HEK293T (cell line): ENCODE measurements at regions not wholly inside any gene's neighbourhood (a gene's known extent, or its start where the extent isn't known, plus 50 kb on each side); places are given as distances from the start of the nearest gene placed in this dataset.

Experiments used
- CTCF ChIA-PET: fragments of 350-600 bp; formaldehyde crosslinking; extraction: SDS; loops from one replicate; lab custom pipeline; 2021; ENCODE audit warnings: antibody characterized with exemption, inconsistent platforms; lab: Yijun Ruan, JAX
- POLR2A ChIA-PET: fragments of 350-600 bp; formaldehyde crosslinking; extraction: SDS; loops from one replicate; lab custom pipeline; 2020; ENCODE audit warnings: antibody characterized with exemption, inconsistent platforms; lab: Yijun Ruan, JAX
- DNase-seq: peaks from one replicate; pipeline ENCODE4 v3.0.0; 2012; ENCODE audit warnings: mixed read lengths; ENCODE audit errors: extremely low spot score
- ARNT ChIP-seq: fragments of 450-650 bp; IDR thresholded peaks from 2 replicates; pipeline ENCODE4 v1.6.1; 2017; ENCODE audit warnings: mild to moderate bottlenecking
- BHLHE40 ChIP-seq: fragments of 450-650 bp; IDR thresholded peaks from 2 replicates; pipeline ENCODE4 v1.6.1; 2016; ENCODE audit warnings: mild to moderate bottlenecking, moderate library complexity, borderline replicate concordance
- CTBP1 ChIP-seq: fragments of 450-650 bp; IDR thresholded peaks from 2 replicates; pipeline ENCODE4 v1.6.1; 2016; ENCODE audit warnings: borderline replicate concordance
- ELF4 ChIP-seq: fragments of 450-650 bp; IDR thresholded peaks from 2 replicates; pipeline ENCODE4 v1.6.1; 2017; ENCODE audit warnings: antibody characterized with exemption
- FOXA1 ChIP-seq: fragments of 450-650 bp; IDR thresholded peaks from 2 replicates; pipeline ENCODE4 v1.6.1; 2016; ENCODE audit warnings: mild to moderate bottlenecking
- FOXK2 ChIP-seq: fragments of 450-650 bp; IDR thresholded peaks from 2 replicates; pipeline ENCODE4 v1.6.1; 2016; ENCODE audit warnings: mild to moderate bottlenecking
- FOXM1 ChIP-seq: fragments of 450-650 bp; IDR thresholded peaks from 2 replicates; pipeline ENCODE4 v1.6.1; 2017; ENCODE audit warnings: mild to moderate bottlenecking, borderline replicate concordance
- HDGF ChIP-seq: fragments of 450-650 bp; IDR thresholded peaks from 2 replicates; pipeline ENCODE4 v1.6.1; 2017; ENCODE audit warnings: antibody characterized with exemption, borderline replicate concordance
- L3MBTL2 ChIP-seq: fragments of 450-650 bp; conservative IDR thresholded peaks from 2 replicates; pipeline ENCODE4 v1.6.1; 2016; ENCODE audit warnings: mild to moderate bottlenecking
- LEF1 ChIP-seq: fragments of 450-650 bp; IDR thresholded peaks from 2 replicates; pipeline ENCODE4 v1.6.1; 2017; ENCODE audit warnings: mild to moderate bottlenecking, borderline replicate concordance
- NFRKB ChIP-seq: fragments of 450-650 bp; IDR thresholded peaks from 2 replicates; pipeline ENCODE4 v1.6.1; 2016; ENCODE audit warnings: mild to moderate bottlenecking, moderate library complexity
- SP1 ChIP-seq: fragments of 450-650 bp; IDR thresholded peaks from 2 replicates; pipeline ENCODE4 v1.6.1; 2017
- SUZ12 ChIP-seq: fragments of 450-650 bp; IDR thresholded peaks from 2 replicates; pipeline ENCODE4 v1.6.1; 2016; ENCODE audit warnings: mild to moderate bottlenecking
- TARDBP ChIP-seq: fragments of 450-650 bp; IDR thresholded peaks from 2 replicates; pipeline ENCODE4 v1.6.1; 2016
- ZNF384 ChIP-seq: fragments of 450-650 bp; IDR thresholded peaks from 2 replicates; pipeline ENCODE4 v1.6.1; 2016
- TF ChIP-seq, protein P1 (sequence below): fragments of 450-650 bp; IDR thresholded peaks from 2 replicates; pipeline ENCODE4 v1.6.1; 2016

DNA sequence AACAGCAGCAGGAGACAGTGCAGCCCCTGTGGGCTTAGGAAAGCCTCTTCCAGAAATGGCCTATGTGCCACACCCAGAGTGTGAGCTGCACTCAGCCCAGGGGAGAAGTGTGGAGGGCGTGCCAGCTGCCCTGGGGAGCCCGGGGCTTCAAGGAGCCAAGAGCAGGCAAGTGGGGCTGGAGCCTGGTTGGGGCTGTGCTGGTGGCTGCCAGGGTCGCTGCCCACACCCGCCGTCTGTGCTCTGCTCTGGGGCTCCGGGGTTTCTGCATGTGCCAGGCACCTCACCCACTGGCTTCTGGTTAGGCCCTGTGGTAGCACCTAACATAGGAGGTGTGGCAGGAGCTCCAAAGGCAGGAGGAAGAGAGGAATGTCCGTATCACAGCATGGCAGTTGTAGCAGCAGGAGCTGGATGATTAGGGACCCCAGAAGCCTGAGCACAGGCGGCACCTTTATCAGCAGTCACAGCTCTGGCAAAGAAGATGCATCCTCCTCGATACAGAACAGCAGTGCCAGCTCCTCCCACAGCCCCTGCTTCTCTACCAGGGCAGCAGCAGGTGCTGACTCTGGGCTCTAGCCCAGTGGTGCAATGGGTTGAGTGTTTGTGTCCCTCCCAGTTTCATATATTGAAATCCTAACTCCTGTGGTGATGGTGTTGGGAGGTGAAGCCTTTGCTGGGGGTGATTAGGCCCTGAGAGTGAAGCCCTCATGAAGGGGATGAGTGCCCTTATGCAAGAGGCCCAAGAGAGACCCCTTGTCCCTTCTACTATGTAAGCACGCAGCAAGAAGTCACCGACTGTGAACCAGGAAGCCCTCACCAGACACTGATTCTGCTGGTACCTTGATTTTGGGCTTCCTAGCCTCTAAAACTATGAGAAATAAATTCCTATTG, 70.0 kb upstream of the KLF13 start:
- TF ChIP-seq, protein P1, sequence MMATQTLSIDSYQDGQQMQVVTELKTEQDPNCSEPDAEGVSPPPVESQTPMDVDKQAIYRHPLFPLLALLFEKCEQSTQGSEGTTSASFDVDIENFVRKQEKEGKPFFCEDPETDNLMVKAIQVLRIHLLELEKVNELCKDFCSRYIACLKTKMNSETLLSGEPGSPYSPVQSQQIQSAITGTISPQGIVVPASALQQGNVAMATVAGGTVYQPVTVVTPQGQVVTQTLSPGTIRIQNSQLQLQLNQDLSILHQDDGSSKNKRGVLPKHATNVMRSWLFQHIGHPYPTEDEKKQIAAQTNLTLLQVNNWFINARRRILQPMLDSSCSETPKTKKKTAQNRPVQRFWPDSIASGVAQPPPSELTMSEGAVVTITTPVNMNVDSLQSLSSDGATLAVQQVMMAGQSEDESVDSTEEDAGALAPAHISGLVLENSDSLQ, result no peak
- no peak for TF ChIP-seq ARNT
- no peak for TF ChIP-seq BHLHE40
- TF ChIP-seq FOXA1, result no peak
- TF ChIP-seq HDGF, result no peak
- TF ChIP-seq SUZ12, result no peak
- no peak for TF ChIP-seq SP1
- TF ChIP-seq NFRKB, result no peak
- TF ChIP-seq FOXK2, result no peak
- TF ChIP-seq LEF1, result no peak
- TF ChIP-seq TARDBP, result no peak
- TF ChIP-seq ELF4, result no peak
- TF ChIP-seq ZNF384, result no peak
- no peak for TF ChIP-seq FOXM1
- TF ChIP-seq CTBP1, result no peak
- no peak for TF ChIP-seq L3MBTL2
- ChIA-PET CTCF (no interaction called here), POLR2A (no interaction called here)
- DNase-seq, result no peak

DNA sequence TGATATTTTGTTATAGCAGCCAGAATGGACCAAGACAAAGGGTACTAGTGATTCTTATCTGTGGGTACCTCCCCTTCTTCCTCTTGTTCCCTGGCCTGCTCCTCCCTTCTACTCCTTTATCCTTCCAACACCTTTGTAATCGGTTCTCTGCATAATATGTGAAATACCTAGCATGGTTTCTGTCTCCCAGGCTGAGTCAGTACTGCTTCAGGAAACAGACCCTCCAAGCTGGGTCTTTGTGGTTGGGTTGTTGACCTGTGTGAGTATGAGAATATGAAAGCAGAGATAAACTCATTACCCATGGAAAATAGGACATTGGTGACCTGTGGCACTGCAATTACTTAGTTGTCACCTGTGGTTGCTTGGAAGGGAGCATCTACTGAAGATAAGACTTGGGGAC, 69.3 kb upstream of the KLF13 start:
- no peak for TF ChIP-seq BHLHE40
- no peak for TF ChIP-seq ARNT
- TF ChIP-seq ELF4, result no peak
- no peak for TF ChIP-seq NFRKB
- TF ChIP-seq HDGF, result no peak
- no peak for TF ChIP-seq FOXM1
- TF ChIP-seq CTBP1, result no peak
- no peak for TF ChIP-seq SUZ12
- TF ChIP-seq TARDBP, result no peak
- TF ChIP-seq ZNF384, result no peak
- no peak for TF ChIP-seq LEF1
- no peak for TF ChIP-seq SP1
- TF ChIP-seq FOXA1, result no peak
- TF ChIP-seq FOXK2, result no peak
- TF ChIP-seq, protein P1, result no peak
- no peak for TF ChIP-seq L3MBTL2
- POLR2A ChIA-PET, result no interaction called here
- no peak for DNase-seq
- CTCF ChIA-PET, result no interaction called here

DNA sequence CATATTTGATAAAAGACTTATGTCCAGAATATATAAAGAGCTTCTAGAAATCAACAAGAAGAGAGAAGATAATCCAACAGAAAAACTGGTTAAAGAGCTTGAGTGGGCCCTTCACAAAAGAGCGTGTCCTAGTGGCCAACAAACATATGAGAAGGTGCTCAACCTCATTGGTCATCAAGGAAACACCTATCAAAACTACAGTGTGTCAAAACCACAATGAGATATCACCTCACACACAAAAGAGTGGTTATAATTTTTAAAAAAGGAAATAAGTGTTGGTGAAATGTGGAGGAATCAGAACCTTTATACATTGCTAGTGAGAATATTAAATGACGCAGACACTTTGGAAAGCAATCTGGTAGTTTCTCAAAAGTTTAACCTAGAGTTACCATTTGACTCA, 68.4 kb upstream of the KLF13 start:
- ChIA-PET POLR2A (no interaction called here), CTCF (no interaction called here)
- no peak for DNase-seq
- TF ChIP-seq SUZ12, result no peak

- TF ChIP-seq, protein P1, result no peak
- TF ChIP-seq CTBP1, result no peak
- POLR2A ChIA-PET, result no interaction called here
- CTCF ChIA-PET, result no interaction called here
- no peak for DNase-seq
These were observed 66.9 kb upstream of the KLF13 start for GRCh38 chr15:31259562-31260252.

DNA sequence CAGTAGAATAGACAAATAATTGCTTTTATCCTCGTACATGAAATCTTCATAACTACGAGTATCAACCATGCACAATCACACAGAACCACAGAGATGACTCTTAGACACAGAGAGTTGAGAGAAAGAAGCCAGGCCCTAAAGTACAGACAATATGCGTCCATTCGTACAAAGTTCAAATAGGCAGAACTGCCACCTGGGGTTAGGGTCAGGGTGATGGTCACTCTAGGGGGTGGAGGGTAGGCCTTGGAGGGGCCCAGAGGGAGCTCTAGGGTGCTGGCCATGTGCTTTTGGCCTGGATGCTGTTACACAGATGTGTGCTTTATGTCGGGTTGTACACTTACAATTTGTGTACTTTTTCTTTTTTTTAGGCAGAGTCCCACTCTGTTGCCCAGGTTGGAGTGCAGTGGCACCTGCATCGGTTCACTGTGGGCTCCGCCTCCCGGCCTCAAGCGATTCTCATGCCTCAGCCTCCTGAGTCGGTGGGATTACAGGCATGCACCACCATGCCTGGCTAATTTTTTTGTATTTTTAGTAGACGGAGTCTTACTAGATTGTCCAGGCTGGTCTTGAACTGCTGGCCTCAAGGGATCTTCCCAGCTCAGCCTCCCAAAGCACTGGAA, 65.9 kb upstream of the KLF13 start:
- ChIA-PET CTCF (no interaction called here), POLR2A (no interaction called here)
- TF ChIP-seq NFRKB, result no peak
- no peak for TF ChIP-seq ARNT
- TF ChIP-seq, protein P1, result no peak
- no peak for TF ChIP-seq FOXA1
- TF ChIP-seq ELF4, result no peak
- TF ChIP-seq ZNF384, result no peak
- no peak for TF ChIP-seq BHLHE40
- no peak for TF ChIP-seq LEF1
- TF ChIP-seq SUZ12, result no peak
- TF ChIP-seq TARDBP, result no peak
- TF ChIP-seq SP1, result no peak
- TF ChIP-seq FOXM1, result no peak
- no peak for TF ChIP-seq HDGF
- TF ChIP-seq CTBP1, result no peak
- no peak for TF ChIP-seq FOXK2
- no peak for TF ChIP-seq L3MBTL2
- no peak for DNase-seq
